Left lung (tissue), 4 donors: ENCODE measurements at regions not wholly inside any gene's neighbourhood (a gene's known extent, or its start where the extent isn't known, plus 50 kb on each side); places are given as distances from the start of the nearest gene placed in this dataset.

ENCODE experiments used
- ATAC-seq: fragments of 200-7000 bp; cut with Tn5 transposase; one replicate; pipeline ENCODE4 v1.9.1; 2020; ENCODE audit warnings: moderate library complexity
- DNase-seq, 4 donors: peaks; one replicate each; pipeline ENCODE4 v3.0.0-alpha.2; 2013 to 2020
- H3K27ac ChIP-seq, 2 donors: fragments of 200-600 bp; sonication (generic) in 1 of 2; one replicate each; pipeline versions ENCODE4 v1.5.0 to v1.8.0; 2020 to 2021
- H3K27me3 ChIP-seq, 2 donors: fragments of 200-600 bp; sonication (generic) in 1 of 2; one replicate each; pipeline versions ENCODE4 v1.5.0 to v1.8.0; 2020 to 2021
- H3K36me3 ChIP-seq, 2 donors: fragments of 200-600 bp; sonication (generic) in 1 of 2; one replicate each; pipeline versions ENCODE4 v1.5.0 to v1.8.0; 2020 to 2021
- H3K4me1 ChIP-seq, 2 donors: fragments of 200-600 bp; one replicate each; pipeline ENCODE4 v1.8.0; 2021
- H3K4me3 ChIP-seq, 2 donors: fragments of 200-600 bp; sonication (generic) in 1 of 2; one replicate each; pipeline versions ENCODE4 v1.5.0 to v1.8.0; 2020 to 2021; ENCODE audit warnings: mild to moderate bottlenecking in 1 of 2
- H3K9me3 ChIP-seq, 2 donors: fragments of 200-600 bp; sonication (generic) in 1 of 2; one replicate each; pipeline versions ENCODE4 v1.5.0 to v1.8.0; 2020 to 2021
- intact Hi-C, 2 donors: fragments of 100-400 bp; cut with DNase I; formaldehyde crosslinking; loops; one replicate each; pipeline versions ENCODE4 v1.11.2 to v1.14.2; 2022
- TF ChIP-seq, protein P1 (sequence below), 2 donors: fragments of 200-600 bp; sonication (generic) in 1 of 2; IDR thresholded peaks; one replicate each; pipeline versions ENCODE4 v1.5.0 to v1.8.0; 2021; ENCODE audit warnings: antibody characterized with exemption in 2 of 2
- donor health status: DM: no; HTN: yes; CAD: no.
- donor health status: DM: no; HTN: no; CAD: no.

DNA sequence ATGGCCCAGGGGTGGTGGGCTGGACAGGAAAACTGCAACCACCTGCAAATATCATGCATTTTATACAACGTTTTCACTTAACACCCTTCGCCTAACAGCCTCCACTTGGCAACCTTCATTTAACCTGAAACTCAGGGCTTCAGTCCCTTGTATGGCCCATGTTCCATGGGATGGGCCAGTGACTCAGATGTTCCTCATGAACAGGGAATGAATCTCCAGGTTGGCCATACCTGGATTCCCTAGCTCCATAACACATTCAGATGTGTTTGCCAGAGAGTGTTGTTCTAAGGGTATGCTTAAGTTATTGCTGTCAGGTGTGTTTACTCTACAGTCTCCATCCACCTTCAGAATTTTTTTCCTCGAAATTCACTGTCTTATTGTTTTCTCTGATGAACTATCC, 316.9 kb downstream of the JRKL start:
- intact Hi-C loops: no loop called here
- H3K4me1 ChIP-seq: no peaks in the 10 kb centered on the region
- ATAC-seq: no peak
- no peaks in the 10 kb centered on the region for H3K27me3 ChIP-seq
- no peak overlapping the region for H3K27ac ChIP-seq
- H3K4me3 ChIP-seq: no peak overlapping the region
- no peaks in the 10 kb centered on the region for H3K36me3 ChIP-seq
- H3K9me3 ChIP-seq: no peaks in the 10 kb centered on the region
- DNase-seq: no peak
- TF ChIP-seq, protein P1, sequence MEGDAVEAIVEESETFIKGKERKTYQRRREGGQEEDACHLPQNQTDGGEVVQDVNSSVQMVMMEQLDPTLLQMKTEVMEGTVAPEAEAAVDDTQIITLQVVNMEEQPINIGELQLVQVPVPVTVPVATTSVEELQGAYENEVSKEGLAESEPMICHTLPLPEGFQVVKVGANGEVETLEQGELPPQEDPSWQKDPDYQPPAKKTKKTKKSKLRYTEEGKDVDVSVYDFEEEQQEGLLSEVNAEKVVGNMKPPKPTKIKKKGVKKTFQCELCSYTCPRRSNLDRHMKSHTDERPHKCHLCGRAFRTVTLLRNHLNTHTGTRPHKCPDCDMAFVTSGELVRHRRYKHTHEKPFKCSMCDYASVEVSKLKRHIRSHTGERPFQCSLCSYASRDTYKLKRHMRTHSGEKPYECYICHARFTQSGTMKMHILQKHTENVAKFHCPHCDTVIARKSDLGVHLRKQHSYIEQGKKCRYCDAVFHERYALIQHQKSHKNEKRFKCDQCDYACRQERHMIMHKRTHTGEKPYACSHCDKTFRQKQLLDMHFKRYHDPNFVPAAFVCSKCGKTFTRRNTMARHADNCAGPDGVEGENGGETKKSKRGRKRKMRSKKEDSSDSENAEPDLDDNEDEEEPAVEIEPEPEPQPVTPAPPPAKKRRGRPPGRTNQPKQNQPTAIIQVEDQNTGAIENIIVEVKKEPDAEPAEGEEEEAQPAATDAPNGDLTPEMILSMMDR (IDR thresholded peaks at IDR 0.05): no peak

DNA sequence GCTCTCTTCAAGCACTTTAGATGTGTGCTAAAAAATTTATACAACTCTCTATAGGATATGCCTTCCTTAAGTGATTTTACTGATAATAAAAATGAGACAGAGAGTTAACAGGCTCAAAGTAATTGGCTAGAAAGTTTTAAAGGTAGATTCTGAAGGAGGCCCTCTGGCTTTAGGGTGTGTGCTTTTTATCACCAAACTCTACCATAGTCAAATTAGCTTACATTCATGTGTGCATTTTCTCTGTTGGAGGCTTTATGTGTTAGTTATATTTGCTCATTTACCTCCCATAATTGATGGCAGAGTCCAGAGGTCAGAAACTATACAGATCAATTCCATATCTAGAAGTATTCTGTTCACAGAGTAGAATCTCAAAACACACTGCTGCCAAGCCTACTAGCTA, 317.5 kb downstream of the JRKL start:
- Histone ChIP-seq H3K9me3 (no peaks in the 10 kb centered on the region), H3K27me3 (no peaks in the 10 kb centered on the region), H3K36me3 (no peaks in the 10 kb centered on the region), H3K4me1 (no peaks in the 10 kb centered on the region), H3K4me3 (no peak overlapping the region), H3K27ac (no peak overlapping the region)
- TF ChIP-seq, protein P1 (IDR thresholded peaks at IDR 0.05): no peak
- no peak for DNase-seq
- intact Hi-C loops: no loop called here
- ATAC-seq: no peak

DNA sequence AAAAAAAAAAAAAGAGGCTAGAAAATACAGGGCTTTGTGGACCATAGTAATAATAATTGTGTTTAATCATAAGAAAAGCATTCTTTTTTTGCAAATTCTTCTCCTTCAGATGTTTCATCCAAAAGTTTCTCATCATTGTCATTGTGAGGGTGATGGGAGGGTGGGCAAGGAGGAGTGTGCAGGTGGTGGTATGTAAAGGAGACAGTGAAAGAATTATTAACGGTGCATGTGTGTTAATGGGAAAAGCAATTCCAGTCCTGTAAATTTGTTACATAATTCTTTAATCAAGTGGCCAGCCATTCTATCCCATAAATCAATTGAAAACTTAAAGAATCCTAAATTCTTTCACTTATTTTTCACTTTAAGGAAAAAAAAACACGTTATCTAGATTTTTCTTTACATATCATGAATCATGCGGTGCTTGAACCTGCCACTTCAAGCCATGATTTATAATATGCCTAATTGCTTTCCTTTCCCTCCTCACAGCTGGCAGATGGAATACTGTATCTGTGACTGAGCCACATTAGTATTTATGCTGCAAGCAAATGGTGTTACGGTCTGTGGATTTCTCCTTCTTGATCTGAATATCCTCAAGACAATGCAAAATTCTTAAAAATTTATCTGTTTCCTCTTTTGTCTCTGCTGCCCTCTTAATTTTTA, 318.5 kb downstream of the JRKL start:
- intact Hi-C loops: no loop called here
- H3K36me3 ChIP-seq: no peaks in the 10 kb centered on the region
- H3K27me3 ChIP-seq: no peaks in the 10 kb centered on the region
- no peaks in the 10 kb centered on the region for H3K9me3 ChIP-seq
- ATAC-seq: no peak
- DNase-seq: no peak
- no peaks in the 10 kb centered on the region for H3K4me1 ChIP-seq
- no peak overlapping the region for H3K27ac ChIP-seq
- TF ChIP-seq, protein P1 (IDR thresholded peaks at IDR 0.05): no peak
- H3K4me3 ChIP-seq: no peak overlapping the region

DNA sequence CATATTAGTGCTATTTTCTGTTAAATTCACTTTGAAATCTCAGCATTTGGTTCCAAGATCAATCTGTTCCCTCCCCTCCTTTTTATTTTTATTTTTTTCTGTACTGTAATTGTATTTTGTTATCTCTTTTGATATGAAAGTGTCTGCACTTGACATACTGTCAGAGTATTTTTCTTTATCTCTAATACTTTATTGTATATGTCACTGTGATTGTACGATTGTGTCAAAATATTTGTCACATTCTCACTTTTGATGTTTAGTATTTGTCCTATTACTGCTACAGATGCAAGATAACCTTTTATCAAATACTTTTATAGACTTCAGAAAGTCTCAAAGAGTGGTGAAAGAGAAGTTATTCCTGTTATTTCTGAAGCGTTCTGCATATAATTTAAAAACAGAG, 323.5 kb downstream of the JRKL start:
- Histone ChIP-seq H3K4me1 (no peaks in the 10 kb centered on the region), H3K4me3 (no peak overlapping the region), H3K9me3 (no peaks in the 10 kb centered on the region), H3K36me3 (no peaks in the 10 kb centered on the region), H3K27ac (no peak overlapping the region), H3K27me3 (no peaks in the 10 kb centered on the region)
- TF ChIP-seq, protein P1 (IDR thresholded peaks at IDR 0.05): no peak
- intact Hi-C loops: no loop called here
- DNase-seq (no peak), ATAC-seq (no peak)

DNA sequence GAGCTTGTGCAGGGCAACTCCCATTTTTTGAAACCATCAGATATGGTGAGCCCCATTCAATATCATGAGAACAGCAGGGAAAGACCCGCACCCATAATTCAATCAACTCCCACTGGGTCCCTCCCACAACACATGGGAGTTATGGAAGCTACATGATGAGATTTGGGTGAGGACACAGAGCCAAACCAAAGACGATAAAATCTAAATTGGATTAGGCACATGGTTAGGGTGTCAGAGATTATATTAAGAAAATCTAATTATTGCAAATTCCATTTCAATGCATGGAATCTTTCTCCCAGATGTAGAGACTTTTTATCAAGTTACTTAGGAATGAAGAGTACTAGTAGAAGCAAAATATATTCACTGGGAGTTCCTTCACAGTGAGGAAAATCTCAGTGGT, 324.9 kb downstream of the JRKL start:
- Histone ChIP-seq H3K36me3 (no peaks in the 10 kb centered on the region), H3K27me3 (no peaks in the 10 kb centered on the region), H3K4me3 (no peak overlapping the region), H3K27ac (no peak overlapping the region), H3K4me1 (no peaks in the 10 kb centered on the region), H3K9me3 (no peaks in the 10 kb centered on the region)
- ATAC-seq (no peak), DNase-seq (no peak)
- intact Hi-C loops: no loop called here
- TF ChIP-seq, protein P1 (IDR thresholded peaks at IDR 0.05): no peak
